K562 (cell line): ENCODE measurements at regions not wholly inside any gene's neighbourhood (a gene's known extent, or its start where the extent isn't known, plus 50 kb on each side); places are given as distances from the start of the nearest gene placed in this dataset.

ENCODE experiments used
- ATAC-seq: fragments of 200-7000 bp; cut with Tn5 transposase; 3 replicates; pipeline ENCODE4 v1.9.1; 2020; ENCODE audit warnings: moderate library complexity
- BruUV-seq: library from RNA; stranded (reverse); fragments of 400-500 nt; replicated peaks from 2 replicates; lab custom pipeline; 2021; lab: Mats Ljungman, UMichigan
- CTCF ChIA-PET: fragments of 300-600 bp; formaldehyde crosslinking; extraction: SDS; loops from one replicate; lab custom pipeline; 2021; ENCODE audit warnings: low intra/inter-chr PET ratio; lab: Yijun Ruan, JAX
- POLR2A ChIA-PET: fragments of 300-600, 350-650 bp; sonication (Branson Sonifier 250); formaldehyde crosslinking; extraction: SDS; loops from one replicate; lab custom pipeline; 2021; ENCODE audit warnings: antibody characterized with exemption, inconsistent platforms; lab: Yijun Ruan, JAX
- DNase-seq, 4 experiments: peaks; one replicate each; pipeline versions ENCODE4 v3.0.0 to v3.0.0-alpha.2; 2011 to 2018; ENCODE audit warnings: low spot score in 3 of 4, mixed read lengths in 3 of 4; ENCODE audit errors: extremely low read depth in 1 of 4
- FAIRE-seq: peaks from 2 replicates; lab custom pipeline; 2011; peaks lifted over from hg19 to GRCh38; lab: Jason Lieb, UNC
- H2AFZ ChIP-seq: 2 replicates; pipeline ENCODE4 v1.6.0; 2011; ENCODE audit warnings: low read depth, low read length, control low read depth, inconsistent platforms
- H3K27ac ChIP-seq: fragments of 200-600 bp; 3 replicates; pipeline ENCODE4 v1.8.0; 2011; ENCODE audit warnings: low read depth, mild to moderate bottlenecking, control low read depth, inconsistent platforms, low read length, moderate library complexity, mixed read lengths; ENCODE audit errors: extremely low read depth
- H3K27me3 ChIP-seq, 2 experiments: fragments of 300-600 bp in 1 of 2; 2 replicates in 1 of 2; 3 replicates in 1 of 2; pipeline versions ENCODE4 v1.6.0 to v1.8.0; 2011; ENCODE audit warnings: inconsistent platforms in 2 of 2, low read length in 2 of 2, mild to moderate bottlenecking in 1 of 2, mixed read lengths in 1 of 2, moderate library complexity in 1 of 2; ENCODE audit not compliant: control insufficient read depth in 2 of 2, insufficient read depth in 2 of 2
- H3K36me3 ChIP-seq: fragments of 300-600 bp; 3 replicates; pipeline ENCODE4 v1.8.0; 2011; ENCODE audit warnings: mild to moderate bottlenecking, low read length, inconsistent platforms; ENCODE audit not compliant: control insufficient read depth, insufficient read depth
- H3K4me1 ChIP-seq, 2 experiments: fragments of 200-600 bp in 1 of 2; replicated peaks in 1 of 2; 2 replicates in 1 of 2; 3 replicates in 1 of 2; pipeline versions ENCODE4 v1.5.1 to v1.8.0; 2011; ENCODE audit warnings: inconsistent platforms in 2 of 2, low read length in 2 of 2, mild to moderate bottlenecking in 1 of 2, mixed read lengths in 1 of 2, moderate library complexity in 1 of 2; ENCODE audit not compliant: control insufficient read depth in 2 of 2, insufficient read depth in 2 of 2
- H3K4me2 ChIP-seq: 2 replicates; pipeline ENCODE4 v1.6.1; 2011; ENCODE audit warnings: low read length, control low read depth, inconsistent platforms, mixed read lengths; ENCODE audit not compliant: insufficient read depth
- H3K4me3 ChIP-seq: fragments of 200-600 bp; sonication (generic), shearing (Covaris generic); 2 replicates; pipeline ENCODE4 v1.5.1; 2016; ENCODE audit warnings: control low read depth, inconsistent platforms
- H3K79me2 ChIP-seq: fragments of 200-600 bp; 3 replicates; pipeline ENCODE4 v1.8.0; 2011; ENCODE audit warnings: low read length, inconsistent platforms; ENCODE audit not compliant: control insufficient read depth, insufficient read depth
- H3K9ac ChIP-seq, 2 experiments: 2 replicates each; pipeline versions ENCODE4 v1.6.0 to v1.6.1; 2011; ENCODE audit warnings: low read depth in 2 of 2, low read length in 2 of 2, control low read depth in 1 of 2, inconsistent platforms in 1 of 2, mild to moderate bottlenecking in 1 of 2, mixed read lengths in 1 of 2; ENCODE audit not compliant: insufficient read depth in 1 of 2
- H3K9me1 ChIP-seq: one replicate; pipeline ENCODE4 v1.6.0; 2011; ENCODE audit warnings: inconsistent platforms, mild to moderate bottlenecking, low read length, moderate library complexity; ENCODE audit not compliant: control insufficient read depth, insufficient read depth
- H3K9me3 ChIP-seq: replicated peaks from 2 replicates; pipeline ENCODE4 v1.5.1; 2011; ENCODE audit warnings: low read depth, low read length, inconsistent platforms; ENCODE audit not compliant: control insufficient read depth, insufficient read depth
- H4K20me1 ChIP-seq: replicated peaks from 2 replicates; pipeline ENCODE4 v1.6.1; 2011; ENCODE audit warnings: low read length, inconsistent platforms, mixed read lengths; ENCODE audit not compliant: control insufficient read depth, insufficient read depth
- DMBX1 ChIP-seq: fragments of 250-450 bp; sonication (Bioruptor Pico); IDR thresholded peaks from 2 replicates; pipeline ENCODE4 v1.8.0; 2022; ENCODE audit warnings: inconsistent platforms, mild to moderate bottlenecking, moderate library complexity, borderline replicate concordance
- MCM2 ChIP-seq: fragments of 450-650 bp; IDR thresholded peaks from 2 replicates; pipeline ENCODE4 v1.6.1; 2017; ENCODE audit warnings: low read depth, mild to moderate bottlenecking
- MTA2 ChIP-seq: fragments of 450-650 bp; IDR thresholded peaks from 2 replicates; pipeline ENCODE4 v1.6.1; 2016; ENCODE audit warnings: low read depth
- NFYB ChIP-seq: IDR thresholded peaks from 2 replicates; pipeline ENCODE4 v1.6.1; 2011; ENCODE audit warnings: mild to moderate bottlenecking, moderate library complexity; ENCODE audit not compliant: insufficient read length; ENCODE audit errors: extremely low read depth
- PTTG1 ChIP-seq: fragments of 450-650 bp; IDR thresholded peaks from 2 replicates; pipeline ENCODE4 v1.6.1; 2016; ENCODE audit warnings: low read depth, mild to moderate bottlenecking, missing genetic modification characterization, missing compliant biosample characterization
- SMARCA4 ChIP-seq: fragments of 450-650 bp; IDR thresholded peaks from 2 replicates; pipeline ENCODE4 v1.6.1; 2016
- SMARCE1 ChIP-seq: fragments of 450-650 bp; IDR thresholded peaks from 2 replicates; pipeline ENCODE4 v1.7.1; 2016; ENCODE audit warnings: mild to moderate bottlenecking
- TAL1 ChIP-seq: fragments of 450-650 bp; IDR thresholded peaks from 2 replicates; pipeline ENCODE4 v1.6.1; 2016; ENCODE audit warnings: mild to moderate bottlenecking
- TCF3 ChIP-seq: sonication (generic); formaldehyde crosslinking; IDR thresholded peaks from 2 replicates; pipeline ENCODE4 v1.4.0; 2020; ENCODE audit warnings: mild to moderate bottlenecking, missing genetic modification reagents
- TEAD4 ChIP-seq, 2 experiments: sonication (generic) in 1 of 2; formaldehyde crosslinking in 1 of 2; IDR thresholded peaks; 2 replicates each; pipeline versions ENCODE4 v1.6.1 to v1.8.0; 2012 to 2022; ENCODE audit warnings: borderline replicate concordance in 1 of 2, inconsistent platforms in 1 of 2, low read length in 1 of 2, mild to moderate bottlenecking in 1 of 2, missing genetic modification reagents in 1 of 2
- U2AF1 ChIP-seq: fragments of 200-400 bp; formaldehyde crosslinking; optimal IDR thresholded peaks from 2 replicates; pipeline ENCODE3; 2017; ENCODE audit warnings: mild to moderate bottlenecking, low read depth, low read length, moderate library complexity
- XRCC3 ChIP-seq: fragments of 450-650 bp; IDR thresholded peaks from 2 replicates; pipeline ENCODE4 v1.6.1; 2017; ENCODE audit warnings: mild to moderate bottlenecking, moderate library complexity
- ZNF699 ChIP-seq: fragments of 250-450 bp; sonication (Bioruptor Pico); IDR thresholded peaks from 2 replicates; pipeline ENCODE4 v1.8.0; 2021; ENCODE audit warnings: mild to moderate bottlenecking, moderate library complexity; ENCODE audit not compliant: insufficient replicate concordance
- WGBS: fragments of 100-300 bp; shearing (Covaris generic); methylation state at CpG from one replicate; pipeline ENCODE4 v1.1.6; 2016; ENCODE audit warnings: low coverage, mixed read lengths; ENCODE audit not compliant: insufficient coverage; ENCODE audit errors: missing lambda C conversion rate; 5-methylcytosine and 5-hydroxymethylcytosine counted together
- in situ Hi-C: fragments of 300-500 bp; cut with MboI; formaldehyde crosslinking; loops from 4 replicates; pipeline ENCODE4 v1.15.0; 2018; ENCODE audit warnings: inconsistent platforms, mixed read lengths
- intact Hi-C: fragments of 100-400 bp; cut with micrococcal nuclease; formaldehyde crosslinking; loops from 2 replicates; pipeline ENCODE4 v1.14.2; 2022
- TF ChIP-seq, protein P1 (sequence below): sonication (generic); IDR thresholded peaks from 2 replicates; pipeline ENCODE4 v1.6.1; 2016
- TF ChIP-seq, protein P2 (sequence below): IDR thresholded peaks from 2 replicates; pipeline ENCODE4 v1.6.1; 2011; ENCODE audit not compliant: insufficient read length; ENCODE audit errors: extremely low read depth
- TF ChIP-seq, protein P3 (sequence below), 2 experiments: IDR thresholded peaks; 2 replicates each; pipeline ENCODE4 v1.6.1; 2012; ENCODE audit warnings: improper control_type of control experiment in 2 of 2, low read depth in 2 of 2, low read length in 2 of 2, borderline replicate concordance in 1 of 2

DNA sequence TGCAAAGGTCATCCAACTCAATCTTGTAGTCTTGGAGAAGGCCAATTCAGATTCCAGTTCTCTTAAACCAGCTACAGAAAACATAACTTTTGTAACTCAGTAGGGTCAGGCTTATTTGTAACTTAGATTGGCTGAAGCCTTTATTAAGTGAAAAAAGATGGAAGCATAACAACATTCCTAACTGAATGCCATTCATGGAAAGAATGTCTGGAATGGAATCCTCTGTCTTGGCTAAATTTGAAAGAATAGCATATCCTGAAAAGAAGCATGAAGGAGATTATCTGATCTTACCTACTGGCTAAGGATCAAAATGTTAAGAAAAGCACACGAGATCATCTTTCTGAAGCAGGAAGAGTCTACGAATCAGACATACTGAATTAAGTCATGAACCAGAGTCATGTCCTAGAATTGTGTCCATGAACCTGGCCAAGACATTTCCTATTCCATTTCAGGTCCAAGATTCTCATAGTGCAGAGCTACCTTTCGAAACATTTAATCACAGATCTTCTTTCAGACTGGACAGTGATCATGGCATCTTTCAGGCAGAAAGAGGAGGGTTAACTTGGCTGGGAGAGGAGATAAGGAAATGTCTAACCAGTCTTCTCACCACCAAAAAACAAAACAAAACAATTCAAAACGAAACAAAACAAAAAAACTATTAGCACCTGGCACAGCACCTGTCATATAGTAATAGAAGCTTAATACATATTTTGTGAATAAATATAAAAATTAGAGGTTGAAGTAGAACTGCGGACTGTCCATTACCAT is 75.6 kb downstream of the XCL2 start (continued):
- TF ChIP-seq SMARCA4 (peak; percentile 37; the same call in 1 of the 2 replicates), TEAD4 (IDR thresholded peaks at IDR 0.05; ENCODE audit: low read length) (peak; percentile 38; the same call in 1 of the 2 replicates), TEAD4 (CRISPR knock-in tag; IDR thresholded peaks at IDR 0.05; ENCODE audit: borderline replicate concordance) (no peak), U2AF1 (no peak), PTTG1 (tag) (0 out of 2 replicates have a peak, but pooled peaks have one; percentile 37), XRCC3 (no peak), TCF3 (peak; percentile 18; the same call in 1 of the 2 replicates), SMARCE1 (0 out of 2 replicates have a peak, but pooled peaks have one; percentile 25), NFYB (no peak), MTA2 (no peak)
- TF ChIP-seq, protein P1, sequence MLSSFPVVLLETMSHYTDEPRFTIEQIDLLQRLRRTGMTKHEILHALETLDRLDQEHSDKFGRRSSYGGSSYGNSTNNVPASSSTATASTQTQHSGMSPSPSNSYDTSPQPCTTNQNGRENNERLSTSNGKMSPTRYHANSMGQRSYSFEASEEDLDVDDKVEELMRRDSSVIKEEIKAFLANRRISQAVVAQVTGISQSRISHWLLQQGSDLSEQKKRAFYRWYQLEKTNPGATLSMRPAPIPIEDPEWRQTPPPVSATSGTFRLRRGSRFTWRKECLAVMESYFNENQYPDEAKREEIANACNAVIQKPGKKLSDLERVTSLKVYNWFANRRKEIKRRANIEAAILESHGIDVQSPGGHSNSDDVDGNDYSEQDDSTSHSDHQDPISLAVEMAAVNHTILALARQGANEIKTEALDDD: peak; percentile 83

DNA sequence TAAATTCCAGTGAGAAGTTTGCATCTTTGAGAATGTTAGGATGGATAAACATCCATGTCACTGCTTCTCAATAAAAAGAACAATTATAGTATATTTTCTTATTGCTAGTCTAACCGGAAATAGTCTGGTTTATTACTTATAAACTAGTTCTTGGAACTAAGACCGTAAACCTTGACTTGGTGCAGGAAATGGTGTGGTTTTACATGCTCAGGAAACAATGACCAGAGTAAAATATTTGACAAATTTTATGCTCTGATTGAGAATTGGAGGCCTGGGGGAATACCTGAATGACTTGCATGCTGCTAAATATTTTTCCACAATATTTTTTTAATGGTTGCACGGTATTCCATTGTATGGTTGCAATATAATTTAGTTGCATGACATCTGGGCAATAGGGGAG is 76.3 kb downstream of the XCL2 start:
- WGBS: 59% methylated on average over 3 of the region's 3 CpGs
- Histone ChIP-seq H3K79me2 (no peaks in the 10 kb centered on the region), H4K20me1 (no peaks in the 10 kb centered on the region), H3K4me2 (no peak overlapping the region), H3K36me3 (no peaks in the 10 kb centered on the region), H3K9ac (no peak overlapping the region), H3K27me3 (no peaks in the 10 kb centered on the region), H3K4me1 (peaks cover 2 to 49% of the 10 kb centered on the region in 2 experiments; a peak in 4 of 5 replicates), H3K9me1 (no peaks in the 10 kb centered on the region), H3K9me3 (no peaks in the 10 kb centered on the region; the same call in 1 of the 2 replicates), H3K4me3 (no peak overlapping the region), H3K27ac (no peak overlapping the region), H2AFZ (no peak overlapping the region)
- ATAC-seq (no peak), DNase-seq (no peak), FAIRE-seq (no peak)
- intact Hi-C loops: loop anchor here (2.0 kb wide), 1 partner anchor 23 kb away; no protein-coding TSS in a partner anchor
- ChIA-PET POLR2A (no interaction called here), CTCF (no interaction called here)
- in situ Hi-C loops: no loop called here
- BruUV-seq: no TSS peak
- TF ChIP-seq, protein P2, sequence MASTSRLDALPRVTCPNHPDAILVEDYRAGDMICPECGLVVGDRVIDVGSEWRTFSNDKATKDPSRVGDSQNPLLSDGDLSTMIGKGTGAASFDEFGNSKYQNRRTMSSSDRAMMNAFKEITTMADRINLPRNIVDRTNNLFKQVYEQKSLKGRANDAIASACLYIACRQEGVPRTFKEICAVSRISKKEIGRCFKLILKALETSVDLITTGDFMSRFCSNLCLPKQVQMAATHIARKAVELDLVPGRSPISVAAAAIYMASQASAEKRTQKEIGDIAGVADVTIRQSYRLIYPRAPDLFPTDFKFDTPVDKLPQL: no peak
- TF ChIP-seq MCM2: no peak
- no peak for TF ChIP-seq ZNF699 (CRISPR knock-in tag)
- TF ChIP-seq, protein P3, sequence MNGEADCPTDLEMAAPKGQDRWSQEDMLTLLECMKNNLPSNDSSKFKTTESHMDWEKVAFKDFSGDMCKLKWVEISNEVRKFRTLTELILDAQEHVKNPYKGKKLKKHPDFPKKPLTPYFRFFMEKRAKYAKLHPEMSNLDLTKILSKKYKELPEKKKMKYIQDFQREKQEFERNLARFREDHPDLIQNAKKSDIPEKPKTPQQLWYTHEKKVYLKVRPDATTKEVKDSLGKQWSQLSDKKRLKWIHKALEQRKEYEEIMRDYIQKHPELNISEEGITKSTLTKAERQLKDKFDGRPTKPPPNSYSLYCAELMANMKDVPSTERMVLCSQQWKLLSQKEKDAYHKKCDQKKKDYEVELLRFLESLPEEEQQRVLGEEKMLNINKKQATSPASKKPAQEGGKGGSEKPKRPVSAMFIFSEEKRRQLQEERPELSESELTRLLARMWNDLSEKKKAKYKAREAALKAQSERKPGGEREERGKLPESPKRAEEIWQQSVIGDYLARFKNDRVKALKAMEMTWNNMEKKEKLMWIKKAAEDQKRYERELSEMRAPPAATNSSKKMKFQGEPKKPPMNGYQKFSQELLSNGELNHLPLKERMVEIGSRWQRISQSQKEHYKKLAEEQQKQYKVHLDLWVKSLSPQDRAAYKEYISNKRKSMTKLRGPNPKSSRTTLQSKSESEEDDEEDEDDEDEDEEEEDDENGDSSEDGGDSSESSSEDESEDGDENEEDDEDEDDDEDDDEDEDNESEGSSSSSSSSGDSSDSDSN (IDR thresholded peaks at IDR 0.05; ENCODE audit: borderline replicate concordance in 1 of 2, low read depth in 2 of 2, low read length in 2 of 2): no peak
- TF ChIP-seq TAL1: no peak
- no peak for TF ChIP-seq DMBX1
